A172 (cell line): ENCODE measurements at regions not wholly inside any gene's neighbourhood (a gene's known extent, or its start where the extent isn't known, plus 50 kb on each side); places are given as distances from the start of the nearest gene placed in this dataset.

Experiments used
- DNase-seq: peaks from one replicate; pipeline ENCODE4 v3.0.0-alpha.2; 2015; ENCODE audit warnings: low spot score

GRCh38 chr14:97931273-97931672, 1134.1 kb downstream of the VRK1 start:
- DNase-seq: no peak

GRCh38 chr14:97942921-97943320, 1145.7 kb downstream of the VRK1 start:
- no peak for DNase-seq

GRCh38 chr14:97943619-97944018, 1146.4 kb downstream of the VRK1 start:
- DNase-seq: no peak

- no peak for DNase-seq
Measured at GRCh38 chr14:97944380-97944779, 1147.2 kb downstream of the VRK1 start.

GRCh38 chr14:97945631-97946030, 1148.4 kb downstream of the VRK1 start:
- no peak for DNase-seq

- no peak for DNase-seq
Measured at GRCh38 chr14:97946240-97946639, 1149.1 kb downstream of the VRK1 start.

GRCh38 chr14:97946641-97947040, 1149.5 kb downstream of the VRK1 start:
- no peak for DNase-seq

GRCh38 chr14:97948841-97949240, 1151.7 kb downstream of the VRK1 start:
- DNase-seq: no peak

- DNase-seq: no peak
Measured at GRCh38 chr14:97956581-97957340, 1159.6 kb downstream of the VRK1 start.

GRCh38 chr14:97959251-97959650, 1162.1 kb downstream of the VRK1 start:
- DNase-seq: no peak

- DNase-seq: no peak
Measured at GRCh38 chr14:97960436-97960835, 1163.3 kb downstream of the VRK1 start.

GRCh38 chr14:97970222-97970621, 1173.0 kb downstream of the VRK1 start:
- no peak for DNase-seq

- no peak for DNase-seq
Measured at GRCh38 chr14:97975216-97975615, 1178.0 kb downstream of the VRK1 start.

GRCh38 chr14:97975962-97976361, 1178.8 kb downstream of the VRK1 start:
- no peak for DNase-seq

GRCh38 chr14:97976861-97977260, 1179.7 kb downstream of the VRK1 start:
- no peak for DNase-seq

- DNase-seq: no peak
Measured at GRCh38 chr14:97977651-97978261, 1180.6 kb downstream of the VRK1 start.

- no peak for DNase-seq
Measured at GRCh38 chr14:97978341-97978740, 1181.2 kb downstream of the VRK1 start.

GRCh38 chr14:97993508-97994019, 1196.4 kb downstream of the VRK1 start:
- no peak for DNase-seq

- DNase-seq: no peak
Measured at GRCh38 chr14:97994020-97994531, 1196.9 kb downstream of the VRK1 start.

GRCh38 chr14:97995038-97995437, 1197.9 kb downstream of the VRK1 start:
- DNase-seq: no peak

GRCh38 chr14:97995531-97995930, 1198.3 kb downstream of the VRK1 start:
- DNase-seq: no peak

GRCh38 chr14:98006008-98006407, 1208.8 kb downstream of the VRK1 start:
- no peak for DNase-seq
